ENCODE measurements at regions not wholly inside any gene's neighbourhood (a gene's known extent, or its start where the extent isn't known, plus 50 kb on each side); places are given as distances from the start of the nearest gene placed in this dataset.

GRCh38 chr7:41501466-41501865 lies 201.4 kb downstream of the INHBA start:
- TF ChIP-seq CTCF (IDR thresholded peaks at IDR 0.05; ENCODE audit: insufficient read depth, low read depth, low read length), result no peak
- no peak for DNase-seq (ENCODE audit: low read depth)
- no peak overlapping the region for H3K4me3 ChIP-seq (ENCODE audit: low read depth, low read length)

GRCh38 chr7:41501006-41501405 lies 201.9 kb downstream of the INHBA start:
- DNase-seq (ENCODE audit: low read depth), result peak; percentile 87
- no peak for TF ChIP-seq CTCF (IDR thresholded peaks at IDR 0.05; ENCODE audit: insufficient read depth, low read depth, low read length)
- H3K4me3 ChIP-seq (ENCODE audit: low read depth, low read length), result no peak overlapping the region

GRCh38 chr7:41492603-41493002 lies 210.3 kb downstream of the INHBA start:
- DNase-seq (ENCODE audit: low read depth), result peak; percentile 35
- no peak overlapping the region for H3K4me3 ChIP-seq (ENCODE audit: low read depth, low read length)
- no peak for TF ChIP-seq CTCF (IDR thresholded peaks at IDR 0.05; ENCODE audit: insufficient read depth, low read depth, low read length)

DNA sequence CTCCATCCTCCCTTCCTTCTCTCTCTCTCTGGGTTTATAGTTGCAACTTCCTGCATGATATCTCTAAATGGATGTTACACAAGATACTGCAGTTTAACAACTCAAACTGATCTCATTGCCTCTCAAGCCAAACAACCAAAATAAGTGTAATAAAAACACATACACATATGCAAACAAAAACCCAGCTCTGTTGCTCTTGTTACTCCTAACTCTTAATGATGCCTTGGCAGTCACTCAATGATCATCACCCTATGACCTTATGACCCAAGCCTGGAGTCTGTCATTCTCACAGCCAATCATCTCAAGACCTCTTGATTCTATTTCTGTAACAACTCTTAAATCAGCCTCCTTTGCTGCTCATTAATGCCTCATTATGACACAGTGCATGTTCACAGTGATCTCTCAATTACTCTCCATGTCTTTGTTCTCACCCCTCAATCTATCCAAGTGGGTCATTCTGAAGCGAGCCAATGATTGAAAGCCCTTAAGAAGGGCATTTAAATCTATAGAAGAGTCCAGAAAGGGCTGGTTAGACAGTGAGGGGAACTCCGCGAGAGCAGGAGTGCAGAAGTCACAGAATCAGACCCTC lies 210.9 kb downstream of the INHBA start:
- peak; percentile 89 for DNase-seq (ENCODE audit: low read depth)
- H3K4me3 ChIP-seq (ENCODE audit: low read depth, low read length), result no peak overlapping the region

DNA sequence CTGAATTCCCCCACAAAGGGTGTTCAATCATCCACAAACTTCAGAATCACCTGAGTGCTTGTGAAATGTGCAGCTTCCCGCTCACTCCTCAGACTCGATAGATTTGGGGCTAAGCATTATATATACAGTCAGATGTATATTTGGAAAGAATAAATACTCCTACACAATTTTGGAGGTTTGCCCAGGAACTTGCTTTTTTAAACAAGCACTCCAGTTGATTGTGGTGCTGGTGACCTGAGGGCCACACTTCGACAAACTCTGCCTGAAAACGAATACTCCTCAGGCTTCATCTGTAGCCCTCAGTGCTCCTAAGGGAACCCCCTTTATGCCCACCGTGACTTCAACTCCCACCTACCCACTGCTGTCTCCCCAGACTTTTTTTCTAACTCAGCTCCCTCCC lies 211.6 kb downstream of the INHBA start:
- peak overlapping the region; percentile 19 for H3K4me3 ChIP-seq (ENCODE audit: low read depth, low read length)
- TF ChIP-seq CTCF (IDR thresholded peaks at IDR 0.05; ENCODE audit: insufficient read depth, low read depth, low read length), result no peak
- peak; percentile 69 for DNase-seq (ENCODE audit: low read depth)

More for the DNA sequence above, 210.9 kb downstream of the INHBA start:
- TF ChIP-seq CTCF (IDR thresholded peaks at IDR 0.05; ENCODE audit: insufficient read depth, low read depth, low read length), result no peak

- TF ChIP-seq CTCF (IDR thresholded peaks at IDR 0.05; ENCODE audit: insufficient read depth, low read depth, low read length), result no peak
- DNase-seq (ENCODE audit: low read depth), result no peak
- no peak overlapping the region for H3K4me3 ChIP-seq (ENCODE audit: low read depth, low read length)
These were observed 213.0 kb downstream of the INHBA start for GRCh38 chr7:41489885-41490284.
